ENCODE measurements at regions not wholly inside any gene's neighbourhood (a gene's known extent, or its start where the extent isn't known, plus 50 kb on each side); places are given as distances from the start of the nearest gene placed in this dataset.

DNA sequence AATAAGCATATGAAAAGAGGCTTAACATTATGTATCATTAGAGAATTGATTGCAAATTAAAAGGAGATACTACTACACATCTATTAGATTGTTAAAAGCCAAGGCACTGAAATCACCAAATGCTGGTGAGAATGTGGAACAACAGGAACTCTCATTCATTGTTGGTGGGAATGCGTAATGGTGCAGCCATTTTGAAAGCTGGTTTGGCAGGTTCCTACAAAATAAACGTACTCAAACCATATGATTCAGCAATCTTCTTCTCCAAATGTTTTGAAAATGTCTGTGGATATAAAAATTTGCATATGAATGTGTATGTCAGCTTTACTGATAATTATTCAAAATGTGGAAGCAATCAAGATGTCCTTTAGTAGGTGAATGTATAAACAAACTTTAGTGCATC, 176.4 kb upstream of the PLET1 start:
- H3K27me3 ChIP-seq = no peaks in the 10 kb centered on the region

DNA sequence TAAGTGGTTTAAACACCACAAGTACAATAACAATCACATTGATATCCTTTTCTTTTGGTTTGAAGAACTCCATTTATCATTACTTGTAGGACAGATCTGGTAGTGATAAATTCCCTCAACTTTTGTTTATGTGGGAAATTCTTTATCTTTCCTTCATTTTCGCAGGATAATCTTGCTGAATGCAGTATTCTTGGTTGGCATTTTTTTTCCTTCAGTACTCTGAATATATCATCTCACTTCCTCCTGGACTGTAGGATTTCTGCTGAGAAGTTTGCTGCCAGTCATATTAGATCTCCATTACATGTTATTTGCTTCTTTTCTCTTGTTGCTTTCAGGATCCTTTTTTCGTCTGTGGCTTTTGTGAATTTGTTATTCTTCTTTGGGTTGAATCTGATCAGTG, 179.0 kb upstream of the PLET1 start:
- no peak for DNase-seq (ENCODE audit: low spot score in 2 of 2)
- Histone ChIP-seq H3K4me3 (no peak overlapping the region), H3K9me3 (peaks cover 5 to 20% of the 10 kb centered on the region in 2 donors), H3K27ac (no peak overlapping the region), H3K4me1 (no peaks in the 10 kb centered on the region), H3K36me3 (no peaks in the 10 kb centered on the region), H3K27me3 (no peaks in the 10 kb centered on the region)
- TF ChIP-seq, protein P1, sequence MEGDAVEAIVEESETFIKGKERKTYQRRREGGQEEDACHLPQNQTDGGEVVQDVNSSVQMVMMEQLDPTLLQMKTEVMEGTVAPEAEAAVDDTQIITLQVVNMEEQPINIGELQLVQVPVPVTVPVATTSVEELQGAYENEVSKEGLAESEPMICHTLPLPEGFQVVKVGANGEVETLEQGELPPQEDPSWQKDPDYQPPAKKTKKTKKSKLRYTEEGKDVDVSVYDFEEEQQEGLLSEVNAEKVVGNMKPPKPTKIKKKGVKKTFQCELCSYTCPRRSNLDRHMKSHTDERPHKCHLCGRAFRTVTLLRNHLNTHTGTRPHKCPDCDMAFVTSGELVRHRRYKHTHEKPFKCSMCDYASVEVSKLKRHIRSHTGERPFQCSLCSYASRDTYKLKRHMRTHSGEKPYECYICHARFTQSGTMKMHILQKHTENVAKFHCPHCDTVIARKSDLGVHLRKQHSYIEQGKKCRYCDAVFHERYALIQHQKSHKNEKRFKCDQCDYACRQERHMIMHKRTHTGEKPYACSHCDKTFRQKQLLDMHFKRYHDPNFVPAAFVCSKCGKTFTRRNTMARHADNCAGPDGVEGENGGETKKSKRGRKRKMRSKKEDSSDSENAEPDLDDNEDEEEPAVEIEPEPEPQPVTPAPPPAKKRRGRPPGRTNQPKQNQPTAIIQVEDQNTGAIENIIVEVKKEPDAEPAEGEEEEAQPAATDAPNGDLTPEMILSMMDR (IDR thresholded peaks at IDR 0.05) = no peak
- intact Hi-C loops (cut with DNase I) = no loop called here

More for the DNA sequence above, 176.4 kb upstream of the PLET1 start:
- Histone ChIP-seq H3K9me3 (peaks cover 5 to 29% of the 10 kb centered on the region in 2 donors), H3K27ac (no peak overlapping the region), H3K36me3 (no peaks in the 10 kb centered on the region), H3K4me3 (no peak overlapping the region), H3K4me1 (no peaks in the 10 kb centered on the region)
- TF ChIP-seq, protein P1 (IDR thresholded peaks at IDR 0.05) = no peak
- no peak for DNase-seq (ENCODE audit: low spot score in 2 of 2)
- intact Hi-C loops (cut with DNase I) = no loop called here

DNA sequence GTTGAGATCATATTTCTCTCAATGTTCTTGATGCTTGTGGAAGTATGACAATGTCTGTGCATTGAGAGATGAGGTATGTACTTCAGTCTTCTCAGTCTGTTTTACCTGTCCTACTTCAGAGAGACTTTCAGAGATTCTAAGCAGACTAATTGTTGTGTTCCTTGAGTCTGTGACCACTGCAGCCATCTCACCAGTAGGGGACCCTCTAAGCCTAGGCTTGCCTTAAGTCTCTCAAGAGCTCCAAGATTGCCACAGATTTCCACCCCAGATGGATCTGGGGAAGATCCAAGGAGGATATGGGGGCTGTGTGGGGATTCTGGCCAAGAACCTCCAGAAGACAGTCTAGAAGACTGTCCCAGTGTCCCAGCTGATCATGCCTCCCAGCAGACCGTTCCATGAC, 179.9 kb upstream of the PLET1 start:
- TF ChIP-seq, protein P1 (IDR thresholded peaks at IDR 0.05) = no peak
- Histone ChIP-seq H3K36me3 (no peaks in the 10 kb centered on the region), H3K4me1 (no peaks in the 10 kb centered on the region), H3K4me3 (no peak overlapping the region), H3K9me3 (peaks cover 5 to 28% of the 10 kb centered on the region in 2 donors), H3K27me3 (no peaks in the 10 kb centered on the region), H3K27ac (no peak overlapping the region)
- no peak for DNase-seq (ENCODE audit: low spot score in 2 of 2)
- intact Hi-C loops (cut with DNase I) = no loop called here

DNA sequence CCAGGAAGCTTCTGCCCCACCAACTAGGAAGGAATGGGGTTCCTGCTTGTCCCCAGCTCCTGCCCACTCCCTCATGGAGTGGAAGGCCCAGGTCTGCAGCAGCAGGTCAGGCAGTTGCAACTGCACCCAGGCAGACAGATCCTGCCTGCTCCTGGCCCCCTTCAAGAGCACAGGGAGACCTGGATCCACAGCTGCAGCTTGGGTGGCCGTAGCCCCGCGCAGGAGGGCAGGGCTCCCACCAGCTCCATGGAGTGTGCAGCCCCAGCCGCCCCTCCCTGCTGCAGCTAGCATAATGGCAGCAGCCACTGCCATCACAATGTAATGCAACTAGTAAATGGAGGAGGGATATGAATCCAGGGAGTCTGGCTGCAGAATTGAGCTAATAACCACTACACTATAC, 187.5 kb upstream of the PLET1 start:
- Histone ChIP-seq H3K36me3 (no peaks in the 10 kb centered on the region), H3K9me3 (peaks cover 0 to 13% of the 10 kb centered on the region in 2 donors), H3K27me3 (no peaks in the 10 kb centered on the region), H3K4me3 (no peak overlapping the region), H3K4me1 (no peaks in the 10 kb centered on the region), H3K27ac (no peak overlapping the region)
- DNase-seq (ENCODE audit: low spot score in 2 of 2) = no peak
- TF ChIP-seq, protein P1 (IDR thresholded peaks at IDR 0.05) = no peak
- intact Hi-C loops (cut with DNase I) = no loop called here

DNA sequence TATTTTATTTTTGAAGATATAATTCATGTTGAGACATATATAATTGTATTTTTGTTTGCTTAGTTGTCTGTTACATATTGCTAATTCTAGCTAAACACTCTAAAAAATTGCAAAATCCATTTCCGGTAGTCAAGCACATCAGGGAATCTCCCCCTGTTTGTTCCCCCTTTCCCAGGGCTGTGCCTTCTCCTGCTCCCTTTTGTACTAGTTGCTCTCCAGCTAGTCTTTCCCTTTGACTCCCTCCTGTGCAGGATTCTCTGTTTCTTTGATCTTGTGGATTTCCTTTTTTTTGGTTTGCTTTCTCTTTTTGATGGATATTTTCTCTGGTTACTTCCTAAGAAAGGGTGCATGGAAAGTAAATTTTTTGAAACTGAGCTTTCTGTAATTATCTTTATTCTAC, 188.1 kb upstream of the PLET1 start:
- H3K27me3 ChIP-seq = no peaks in the 10 kb centered on the region
- DNase-seq (ENCODE audit: low spot score in 2 of 2) = no peak
- no peak overlapping the region for H3K4me3 ChIP-seq
- no peaks in the 10 kb centered on the region for H3K36me3 ChIP-seq
- H3K4me1 ChIP-seq = no peaks in the 10 kb centered on the region
- peaks cover 0 to 13% of the 10 kb centered on the region in 2 donors for H3K9me3 ChIP-seq
- H3K27ac ChIP-seq = no peak overlapping the region
- TF ChIP-seq, protein P1 (IDR thresholded peaks at IDR 0.05) = no peak
- intact Hi-C loops (cut with DNase I) = no loop called here

DNA sequence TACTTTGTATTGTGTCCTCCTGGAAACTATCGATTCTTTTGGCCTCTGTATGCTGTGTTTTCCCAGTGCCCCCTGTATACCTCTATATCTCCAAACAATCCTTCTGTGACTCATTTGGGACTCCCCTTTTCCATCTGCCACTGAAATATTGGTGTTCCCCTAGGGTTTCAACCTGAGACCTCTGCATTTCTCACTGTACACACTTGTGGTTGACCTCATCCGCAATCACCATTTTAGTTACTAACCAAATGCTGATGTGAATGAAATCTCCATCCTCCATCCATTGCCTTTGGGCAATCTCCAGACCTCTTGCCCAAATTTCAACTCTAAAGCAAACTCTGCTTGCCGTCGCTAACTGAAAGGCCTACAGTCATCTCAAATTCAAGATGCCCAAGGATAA, 190.6 kb upstream of the PLET1 start:
- DNase-seq (ENCODE audit: low spot score in 2 of 2) = no peak
- no peaks in the 10 kb centered on the region for H3K36me3 ChIP-seq
- intact Hi-C loops (cut with DNase I) = no loop called here

More for the DNA sequence above, 190.6 kb upstream of the PLET1 start:
- TF ChIP-seq, protein P1 (IDR thresholded peaks at IDR 0.05) = no peak
- H3K27ac ChIP-seq = no peak overlapping the region
- H3K4me3 ChIP-seq = no peak overlapping the region
- H3K4me1 ChIP-seq = no peaks in the 10 kb centered on the region
- no peaks in the 10 kb centered on the region for H3K9me3 ChIP-seq
- H3K27me3 ChIP-seq = no peaks in the 10 kb centered on the region
